Esophagus (tissue), 2 donors: ENCODE measurements at regions not wholly inside any gene's neighbourhood (a gene's known extent, or its start where the extent isn't known, plus 50 kb on each side); places are given as distances from the start of the nearest gene placed in this dataset.

ENCODE experiments used
- H3K27ac ChIP-seq, 2 donors: one replicate each; pipeline ENCODE4 v1.5.1; 2013; ENCODE audit warnings: low read depth in 2 of 2, mild to moderate bottlenecking in 2 of 2, inconsistent platforms in 1 of 2, low read length in 1 of 2, moderate library complexity in 1 of 2
- H3K27me3 ChIP-seq, 2 donors: one replicate each; pipeline ENCODE4 v1.6.1; 2013; ENCODE audit warnings: low read length in 2 of 2, control low read depth in 1 of 2, mild to moderate bottlenecking in 1 of 2; ENCODE audit not compliant: insufficient read depth in 2 of 2, control insufficient read depth in 1 of 2
- H3K36me3 ChIP-seq, 2 donors: one replicate each; pipeline ENCODE4 v1.6.1; 2013; ENCODE audit warnings: low read length in 1 of 2; ENCODE audit not compliant: control insufficient read depth in 2 of 2, insufficient read depth in 2 of 2
- H3K4me1 ChIP-seq, 2 donors: one replicate each; pipeline ENCODE4 v1.6.1; 2013; ENCODE audit warnings: low read length in 1 of 2; ENCODE audit not compliant: control insufficient read depth in 2 of 2, insufficient read depth in 2 of 2
- H3K4me3 ChIP-seq, 2 donors: one replicate each; pipeline ENCODE4 v1.5.1; 2013; ENCODE audit warnings: low read length in 2 of 2, mild to moderate bottlenecking in 2 of 2, low read depth in 1 of 2, moderate library complexity in 1 of 2
- H3K9me3 ChIP-seq, 2 donors: one replicate each; pipeline ENCODE4 v1.6.1; 2013; ENCODE audit warnings: mild to moderate bottlenecking in 2 of 2, low read depth in 1 of 2, low read length in 1 of 2, moderate library complexity in 1 of 2; ENCODE audit not compliant: control insufficient read depth in 2 of 2, insufficient read depth in 1 of 2
- WGBS, 2 donors: extraction: QIAGEN DNeasy Blood & Tissue Kit; methylation state at CpG; one replicate each; pipeline ENCODE4 v1.1.7; 2013; 5-methylcytosine and 5-hydroxymethylcytosine counted together
- donor health status: healthy with polysubstance abuse.
- donor health status: Bipolar disorder and iron deficiency.

DNA sequence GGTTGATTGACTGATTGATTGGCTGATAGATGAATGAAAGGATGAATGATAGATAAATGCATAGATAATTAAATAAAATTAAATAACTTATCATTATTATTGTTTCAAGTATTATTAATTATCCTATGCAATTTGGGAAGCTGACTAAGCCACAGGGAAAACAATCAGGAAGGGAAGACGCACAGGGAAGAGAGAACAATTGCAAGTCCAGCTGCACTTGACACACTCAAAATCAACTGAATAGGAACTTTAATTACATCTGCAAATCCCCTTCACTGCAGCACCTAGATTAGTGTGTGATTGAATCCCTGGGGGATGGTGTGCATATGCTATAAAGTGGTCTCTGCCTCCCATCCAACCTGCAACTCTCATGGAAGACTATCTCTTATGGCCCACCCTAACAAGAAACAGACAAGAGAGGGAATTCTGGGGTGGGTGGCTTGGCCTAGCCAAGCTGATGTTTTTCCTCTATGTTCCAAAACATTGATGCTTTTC, 161.1 kb upstream of the FGGY start:
- Histone ChIP-seq H3K4me3 (no peak overlapping the region), H3K27me3 (no peaks in the 10 kb centered on the region), H3K36me3 (no peaks in the 10 kb centered on the region), H3K4me1 (no peaks in the 10 kb centered on the region), H3K27ac (no peak overlapping the region), H3K9me3 (no peaks in the 10 kb centered on the region)
- 92 to 100% methylated on average over 1 of the region's 1 CpG for WGBS, 2 donors

DNA sequence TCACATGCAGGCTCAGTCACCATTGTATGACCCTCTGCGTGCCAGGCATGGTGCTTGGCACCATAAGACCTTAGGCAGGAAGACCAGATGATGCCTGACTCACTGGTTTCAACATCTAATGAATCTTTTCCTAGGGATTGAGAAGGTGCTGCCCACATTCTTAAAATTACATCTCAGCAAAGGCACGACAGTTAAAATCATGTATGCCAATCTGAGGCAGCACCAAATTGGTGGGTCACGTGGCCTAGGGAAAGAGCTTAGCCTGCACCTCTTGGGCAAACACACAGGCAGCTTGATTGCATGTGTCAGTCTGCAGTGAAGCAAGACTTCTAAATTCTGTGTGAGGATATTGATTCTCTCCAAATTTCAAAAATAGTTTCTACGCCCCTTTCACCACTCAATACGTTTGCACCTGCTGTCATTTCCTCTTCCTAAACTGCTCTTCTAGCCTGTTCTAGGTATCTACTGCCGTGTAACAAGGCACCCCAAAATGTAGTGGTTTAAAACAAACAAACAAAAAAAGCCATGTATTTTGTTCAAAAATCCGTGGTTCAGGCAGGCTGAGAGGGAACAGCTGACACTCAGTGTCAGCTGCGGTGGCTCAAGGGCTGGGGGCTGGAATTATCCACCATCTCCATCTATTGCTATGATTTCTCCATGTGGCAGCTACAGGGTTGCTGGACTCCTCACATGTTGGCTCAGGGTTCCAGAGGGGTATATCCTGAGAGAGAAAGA, 160.2 kb upstream of the FGGY start:
- 86 to 89% methylated on average over 8 of the region's 8 CpGs for WGBS, 2 donors
- Histone ChIP-seq H3K27me3 (no peaks in the 10 kb centered on the region), H3K36me3 (no peaks in the 10 kb centered on the region), H3K4me3 (no peak overlapping the region), H3K27ac (no peak overlapping the region), H3K9me3 (no peaks in the 10 kb centered on the region), H3K4me1 (no peaks in the 10 kb centered on the region)

DNA sequence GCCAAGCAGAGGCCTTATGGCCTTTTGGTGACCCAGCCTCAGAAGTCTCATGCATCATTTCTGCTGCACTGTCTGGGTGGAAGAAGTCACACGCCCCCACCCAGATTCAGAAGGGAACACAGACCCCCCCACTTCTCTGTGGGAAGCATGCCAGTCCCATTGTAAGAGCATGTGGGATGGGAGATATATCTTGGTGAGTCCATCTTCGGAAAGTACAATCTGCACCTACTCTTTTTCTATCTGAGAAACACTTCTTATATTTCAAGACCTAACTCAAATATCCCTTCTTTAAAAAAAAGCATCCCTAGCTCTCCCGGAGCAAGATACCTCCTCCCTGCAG, 159.6 kb upstream of the FGGY start:
- Histone ChIP-seq H3K9me3 (no peaks in the 10 kb centered on the region), H3K36me3 (no peaks in the 10 kb centered on the region), H3K4me1 (no peaks in the 10 kb centered on the region), H3K27ac (no peak overlapping the region), H3K4me3 (no peak overlapping the region), H3K27me3 (no peaks in the 10 kb centered on the region)
- 94 to 95% methylated on average over 3 of the region's 3 CpGs for WGBS, 2 donors

DNA sequence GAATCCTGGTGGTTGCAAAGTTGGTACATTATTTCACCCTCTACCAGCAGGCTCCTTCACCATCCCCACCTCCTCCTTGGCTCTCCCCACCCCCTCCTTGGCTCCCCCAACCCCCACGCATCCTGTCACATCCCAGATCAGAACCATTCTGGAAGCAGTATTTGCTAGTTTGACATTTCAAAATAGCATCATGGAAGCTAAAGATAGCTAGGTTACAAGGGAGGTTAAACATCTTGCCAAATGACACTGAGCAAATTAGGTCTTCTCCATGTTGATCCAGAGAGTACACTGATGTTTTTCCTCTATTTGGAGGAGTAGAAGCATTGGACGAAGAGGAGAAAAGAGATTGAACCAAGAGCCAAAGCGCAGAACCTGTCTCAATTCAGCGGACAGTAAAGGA, 158.9 kb upstream of the FGGY start:
- Histone ChIP-seq H3K27ac (no peak overlapping the region), H3K4me1 (no peaks in the 10 kb centered on the region), H3K9me3 (no peaks in the 10 kb centered on the region), H3K27me3 (no peaks in the 10 kb centered on the region), H3K36me3 (no peaks in the 10 kb centered on the region), H3K4me3 (no peak overlapping the region)
- WGBS, 2 donors, result 81 to 88% methylated on average over 4 of the region's 4 CpGs

DNA sequence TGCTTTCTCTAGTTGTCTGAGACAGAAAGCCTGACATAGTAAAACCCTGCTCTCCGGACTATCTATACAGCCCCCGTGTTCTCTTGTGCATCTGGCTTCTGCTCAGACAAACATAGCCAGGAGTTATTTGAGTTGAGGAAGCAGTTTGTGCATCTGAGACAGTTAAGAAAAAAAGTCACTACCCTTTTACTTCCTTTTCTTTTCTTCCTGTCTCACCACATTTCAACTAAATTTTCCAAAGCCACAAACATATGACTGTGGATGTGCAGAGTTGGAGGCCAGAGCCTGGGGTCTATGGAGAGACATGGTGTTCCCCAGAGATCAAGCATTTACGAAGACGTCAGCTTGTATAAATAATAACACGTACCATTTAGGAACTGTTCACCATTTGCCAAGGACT, 158.5 kb upstream of the FGGY start:
- no peaks in the 10 kb centered on the region for H3K27me3 ChIP-seq
- no peaks in the 10 kb centered on the region for H3K36me3 ChIP-seq
- H3K4me3 ChIP-seq, result no peak overlapping the region
- no peak overlapping the region for H3K27ac ChIP-seq
- no peaks in the 10 kb centered on the region for H3K9me3 ChIP-seq
- no peaks in the 10 kb centered on the region for H3K4me1 ChIP-seq
- 71 to 74% methylated on average over 5 of the region's 5 CpGs for WGBS, 2 donors

DNA sequence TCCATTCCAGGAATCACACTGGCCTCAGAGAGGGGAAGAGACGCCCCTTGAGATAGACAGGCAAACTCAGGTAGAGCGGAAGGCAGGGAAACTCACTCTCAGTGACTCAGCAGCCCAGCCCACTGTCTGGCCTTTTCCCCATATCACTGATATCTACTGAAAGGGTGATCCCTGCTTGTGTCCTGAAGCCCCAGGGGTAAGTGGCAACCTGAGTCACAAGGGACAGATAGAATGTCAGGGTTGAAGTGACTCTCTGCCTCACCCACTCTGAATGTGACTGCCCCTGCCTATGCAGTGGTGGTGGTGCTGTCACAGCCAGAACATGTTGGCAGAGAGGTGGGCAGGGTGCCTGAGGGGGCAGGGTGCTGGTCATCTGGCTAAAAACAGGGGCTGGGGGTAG, 157.5 kb upstream of the FGGY start:
- H3K27ac ChIP-seq, result no peak overlapping the region
- no peaks in the 10 kb centered on the region for H3K27me3 ChIP-seq
- H3K4me1 ChIP-seq, result no peaks in the 10 kb centered on the region
- no peaks in the 10 kb centered on the region for H3K36me3 ChIP-seq
- no peaks in the 10 kb centered on the region for H3K9me3 ChIP-seq
- no peak overlapping the region for H3K4me3 ChIP-seq
- 77 to 82% methylated on average over 2 of the region's 2 CpGs for WGBS, 2 donors

DNA sequence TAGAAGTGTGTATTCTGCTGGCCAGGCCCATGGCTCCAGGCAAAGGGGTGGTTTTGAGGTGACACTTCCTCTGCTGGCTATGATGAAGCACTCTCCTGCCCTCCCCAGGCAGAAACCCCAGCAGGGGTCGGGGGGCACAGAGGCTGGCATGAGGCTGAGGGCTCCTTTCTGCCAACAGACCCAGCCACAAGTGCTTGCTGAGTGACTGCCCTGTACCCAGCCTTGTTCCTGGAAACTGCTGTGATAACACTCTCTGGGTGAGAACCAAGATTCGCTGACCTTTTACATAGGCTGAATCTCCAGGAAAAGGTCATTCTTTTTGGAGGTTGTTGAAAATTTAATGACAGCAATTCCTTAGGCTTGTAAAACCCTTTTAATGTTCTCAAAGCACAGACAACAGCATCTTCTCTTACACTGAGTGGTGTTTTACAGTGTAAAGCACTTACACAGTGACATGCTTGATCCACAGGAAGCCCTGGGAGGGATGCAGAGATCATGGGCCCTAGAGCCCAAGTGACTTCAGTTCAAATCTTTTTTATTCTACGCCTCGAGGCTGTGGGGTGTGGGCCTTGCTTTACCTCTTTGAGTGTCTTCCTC, 155.5 kb upstream of the FGGY start:
- Histone ChIP-seq H3K36me3 (no peaks in the 10 kb centered on the region), H3K27me3 (no peaks in the 10 kb centered on the region), H3K27ac (no peak overlapping the region), H3K4me3 (no peak overlapping the region), H3K9me3 (no peaks in the 10 kb centered on the region), H3K4me1 (no peaks in the 10 kb centered on the region)
- 85% methylated on average over 4 of the region's 4 CpGs for WGBS, 2 donors

DNA sequence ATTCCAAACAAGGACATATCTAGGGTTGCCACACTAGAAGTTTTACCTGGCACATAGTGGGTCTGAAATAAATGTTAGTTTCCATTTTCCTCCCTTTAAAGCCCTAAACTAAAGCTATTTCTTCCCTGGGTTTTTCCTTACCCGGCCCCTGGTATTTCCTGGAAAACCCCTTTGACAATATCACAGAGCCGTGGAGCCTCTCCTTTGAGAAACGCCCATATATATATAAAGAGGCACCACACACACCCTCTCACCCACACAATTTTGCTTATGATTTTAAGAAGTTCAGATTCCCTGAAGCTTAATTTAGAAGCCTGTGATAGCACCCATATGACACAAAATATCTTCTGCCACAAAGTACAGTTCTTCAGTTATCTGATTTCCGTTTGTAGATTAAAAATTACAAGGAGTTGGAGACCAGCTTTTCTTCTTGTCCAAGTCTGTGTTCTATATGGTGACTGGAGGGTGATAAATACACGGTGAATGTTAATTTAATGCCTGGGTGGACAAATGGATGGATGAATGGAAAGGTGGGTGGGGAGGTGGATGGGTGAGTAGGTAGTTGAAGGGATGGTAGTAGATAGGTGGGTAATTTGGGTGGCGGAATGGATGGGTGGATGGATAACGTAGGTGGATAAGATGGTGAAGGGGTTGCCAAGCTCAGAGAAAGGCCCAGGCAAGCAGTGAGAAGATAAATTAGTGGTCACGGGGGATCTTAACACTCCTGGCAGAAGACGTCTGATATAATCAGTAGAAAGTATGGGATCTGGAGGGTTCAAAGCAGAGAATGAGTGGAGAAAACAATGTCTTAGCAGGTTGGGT, 154.4 kb upstream of the FGGY start:
- no peak overlapping the region for H3K27ac ChIP-seq
- no peak overlapping the region for H3K4me3 ChIP-seq
- 68 to 70% methylated on average over 9 of the region's 9 CpGs for WGBS, 2 donors
- H3K27me3 ChIP-seq, result no peaks in the 10 kb centered on the region
- no peaks in the 10 kb centered on the region for H3K36me3 ChIP-seq
- peaks cover 0 to 2% of the 10 kb centered on the region in 2 donors for H3K4me1 ChIP-seq
- no peaks in the 10 kb centered on the region for H3K9me3 ChIP-seq

DNA sequence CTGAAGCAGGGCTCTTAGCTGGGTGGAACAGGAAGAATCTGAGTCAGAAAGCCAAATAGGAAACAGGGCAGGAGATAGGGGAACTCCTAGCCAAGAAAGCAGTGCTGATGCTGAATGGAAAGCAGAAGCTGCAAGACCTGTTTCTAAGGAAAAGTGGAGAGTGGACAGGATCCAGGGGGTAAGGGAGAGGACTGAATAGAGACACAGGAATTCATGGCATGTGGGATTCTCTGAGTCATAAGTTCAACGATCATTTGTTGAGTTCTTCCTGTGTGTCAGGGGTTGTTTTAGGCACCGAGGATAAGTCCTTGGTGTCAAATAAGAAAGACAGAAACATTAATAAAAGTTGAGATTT, 153.8 kb upstream of the FGGY start:
- WGBS, 2 donors, result 16 to 33% methylated on average over 2 of the region's 2 CpGs
- Histone ChIP-seq H3K4me3 (no peak overlapping the region), H3K27me3 (no peaks in the 10 kb centered on the region), H3K4me1 (peaks cover 0 to 2% of the 10 kb centered on the region in 2 donors), H3K9me3 (no peaks in the 10 kb centered on the region), H3K36me3 (no peaks in the 10 kb centered on the region), H3K27ac (no peak overlapping the region)
